GM21367 (cell line): ENCODE measurements at regions not wholly inside any gene's neighbourhood (a gene's known extent, or its start where the extent isn't known, plus 50 kb on each side); places are given as distances from the start of the nearest gene placed in this dataset.

Experiments
- ATAC-seq: cut with Tn5 transposase; IDR thresholded peaks from one replicate; pipeline ENCODE4 v1.9.1; 2021; ENCODE audit not compliant: unreplicated experiment

DNA sequence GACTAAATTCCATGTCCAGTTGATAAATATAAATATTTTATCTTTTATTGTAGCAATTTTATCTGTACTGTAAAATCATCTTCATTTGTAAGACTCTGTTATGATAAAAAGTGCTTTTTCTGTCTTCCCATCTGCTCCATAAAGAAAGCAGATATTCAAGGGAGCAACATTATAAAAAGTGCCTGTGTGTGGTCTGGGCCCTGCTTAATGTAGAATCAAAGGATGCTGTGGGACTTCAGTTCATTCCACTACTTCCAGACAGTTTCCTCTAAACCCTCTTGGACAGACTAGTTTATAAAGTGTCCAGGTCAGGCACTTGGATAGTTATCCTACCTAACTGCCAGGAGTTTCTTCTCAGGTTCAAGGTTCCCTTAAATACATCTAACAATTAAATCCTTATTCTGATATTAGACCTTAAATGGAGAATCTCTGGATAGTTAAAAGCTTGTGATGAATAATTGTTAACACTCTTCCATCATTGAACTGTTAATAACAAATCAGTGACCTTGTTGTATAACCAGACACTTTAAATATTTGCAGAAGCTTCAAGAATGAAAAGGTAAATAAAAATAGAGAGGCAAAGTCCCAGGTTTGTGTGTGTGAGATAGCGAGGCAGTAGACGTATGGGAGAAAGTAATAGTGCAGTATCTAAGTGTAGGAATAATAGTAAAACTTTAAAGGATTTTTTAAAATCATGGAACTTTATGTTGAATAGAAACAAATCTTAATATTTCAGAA is 237.5 kb upstream of the CTSO start:
- no peak for ATAC-seq

DNA sequence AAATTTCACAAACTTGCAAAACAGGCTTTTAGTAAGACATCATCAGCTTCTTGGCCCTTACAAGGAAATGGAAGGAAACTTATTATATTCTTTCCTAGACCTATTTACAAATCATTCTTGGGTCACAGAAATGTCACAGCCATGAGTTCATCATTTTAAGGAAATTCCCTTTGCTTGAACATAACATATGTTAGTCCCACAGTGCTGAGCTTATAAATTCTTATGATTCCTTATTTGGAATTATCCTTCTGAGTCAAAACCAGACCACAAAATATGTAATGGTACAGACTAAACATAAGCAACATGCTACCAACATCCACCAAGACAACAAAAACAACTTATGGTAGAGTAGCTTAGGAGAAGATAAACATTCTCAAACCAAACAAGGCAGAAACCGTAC is 236.9 kb upstream of the CTSO start:
- no peak for ATAC-seq

DNA sequence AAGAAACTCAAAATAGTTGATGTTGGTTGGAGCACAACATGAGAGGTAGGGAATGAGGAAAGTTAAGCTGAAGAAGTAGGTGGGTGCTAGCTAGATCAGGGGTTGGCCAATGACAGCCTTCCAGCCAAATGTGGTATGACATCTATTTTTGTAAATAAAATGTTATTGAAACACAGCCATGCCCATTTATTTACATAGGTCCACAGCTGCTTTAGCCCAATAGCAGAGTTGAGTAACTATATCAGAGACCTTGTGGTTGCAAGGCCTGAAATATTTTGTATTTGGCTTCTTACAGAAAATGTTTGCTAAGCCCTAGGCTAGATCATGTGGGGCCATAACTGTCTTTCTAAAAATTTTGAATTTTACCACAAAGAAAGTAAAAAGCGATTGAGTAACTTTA is 234.9 kb upstream of the CTSO start:
- no peak for ATAC-seq

DNA sequence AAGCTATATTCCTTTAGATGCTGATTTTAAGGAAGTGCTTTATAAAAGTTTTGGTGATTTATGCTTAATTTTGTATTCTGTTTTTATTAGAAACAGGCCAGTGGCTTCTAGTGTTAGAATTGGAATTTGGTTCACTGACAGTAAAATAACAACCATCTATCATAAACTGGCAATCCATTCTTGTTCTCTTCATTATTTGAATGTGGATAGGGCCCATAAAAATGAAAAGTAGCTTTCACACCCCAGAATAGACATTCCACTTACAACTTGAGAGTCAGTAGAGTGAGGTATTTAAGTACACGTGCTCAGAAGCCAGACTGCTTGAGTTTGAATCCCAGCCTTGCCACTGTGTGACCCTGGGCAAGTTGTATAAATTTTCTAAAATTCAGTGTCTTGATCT is 232.4 kb upstream of the CTSO start:
- no peak for ATAC-seq

DNA sequence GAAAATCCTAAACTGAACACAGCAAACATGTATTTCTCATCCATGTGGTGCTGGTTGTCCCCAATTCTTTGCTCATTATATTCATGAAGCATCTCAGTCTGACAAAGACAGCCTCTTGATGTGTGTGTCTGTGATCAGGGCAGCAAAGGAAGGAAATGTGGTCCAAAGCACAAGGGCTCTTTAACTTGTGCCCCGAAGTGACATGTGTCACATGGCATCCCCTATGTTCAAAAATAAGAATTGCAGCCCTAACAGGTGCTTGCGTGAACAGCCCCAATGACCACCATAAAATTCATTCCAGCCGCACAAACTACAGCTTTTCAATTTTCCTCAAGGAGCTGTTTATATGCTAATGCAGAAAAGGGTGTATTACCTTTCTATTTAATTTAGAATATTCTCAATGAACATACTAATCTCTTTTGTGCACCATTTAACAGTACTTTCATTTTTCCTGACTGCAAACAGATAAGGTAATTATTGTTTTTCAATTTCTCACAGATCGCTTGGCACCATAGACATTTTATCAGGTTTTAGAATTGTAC is 231.9 kb upstream of the CTSO start:
- ATAC-seq = no peak

DNA sequence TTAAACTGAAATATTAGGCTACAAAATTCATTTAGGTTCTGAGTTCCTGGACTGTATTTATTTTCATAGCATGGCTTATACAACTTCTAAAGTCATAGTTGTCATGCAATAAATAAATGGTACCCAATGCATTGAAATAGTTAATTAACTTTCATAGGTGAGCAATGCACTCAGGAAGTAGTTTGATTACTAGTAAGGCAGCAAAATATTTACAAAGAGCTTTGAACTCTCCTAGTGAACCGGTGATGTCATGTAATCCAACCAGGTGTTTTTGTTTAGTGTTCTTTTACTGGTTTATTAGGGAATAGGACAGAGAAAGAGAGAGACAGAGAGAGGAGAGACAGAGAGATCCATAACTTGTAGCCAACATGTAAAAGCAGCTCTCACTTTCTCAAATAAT is 228.6 kb upstream of the CTSO start:
- ATAC-seq = no peak

DNA sequence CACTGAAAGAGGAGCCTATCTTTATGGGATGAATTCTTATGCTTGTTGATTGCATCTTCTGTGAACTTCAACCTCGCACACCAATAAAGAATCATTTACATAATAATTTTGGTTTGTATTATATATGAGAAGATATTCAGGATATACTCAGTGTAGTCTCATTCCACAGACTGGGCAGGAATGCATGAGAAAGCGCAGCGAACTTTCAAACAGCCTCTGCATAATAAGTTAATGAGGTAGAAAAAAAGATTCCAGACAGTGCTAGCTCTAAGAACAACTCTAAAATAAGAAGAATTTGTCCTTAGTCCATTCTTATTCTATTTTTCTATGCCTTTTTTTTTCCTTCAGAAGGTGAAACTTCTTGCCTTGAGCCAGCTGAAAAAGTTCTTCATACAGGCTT is 224.3 kb upstream of the CTSO start:
- no peak for ATAC-seq

DNA sequence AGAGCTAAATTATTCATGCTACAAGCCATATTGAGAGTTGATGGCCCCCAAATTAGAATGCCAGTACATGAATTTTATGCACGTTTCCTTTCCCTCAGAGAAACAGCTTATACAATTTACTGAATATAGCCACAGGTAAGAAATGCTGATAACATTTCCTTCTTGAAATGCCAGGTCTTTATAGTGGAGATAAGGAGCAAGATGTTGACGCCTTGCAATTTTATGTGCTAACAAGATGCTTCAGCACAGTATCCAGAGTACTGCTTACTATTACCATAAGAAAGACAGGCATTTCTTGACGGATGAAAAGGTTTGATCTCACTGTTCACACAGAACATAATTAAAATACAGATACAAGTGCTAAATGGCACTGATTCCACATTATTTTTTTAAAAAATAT is 223.2 kb upstream of the CTSO start:
- no peak for ATAC-seq

DNA sequence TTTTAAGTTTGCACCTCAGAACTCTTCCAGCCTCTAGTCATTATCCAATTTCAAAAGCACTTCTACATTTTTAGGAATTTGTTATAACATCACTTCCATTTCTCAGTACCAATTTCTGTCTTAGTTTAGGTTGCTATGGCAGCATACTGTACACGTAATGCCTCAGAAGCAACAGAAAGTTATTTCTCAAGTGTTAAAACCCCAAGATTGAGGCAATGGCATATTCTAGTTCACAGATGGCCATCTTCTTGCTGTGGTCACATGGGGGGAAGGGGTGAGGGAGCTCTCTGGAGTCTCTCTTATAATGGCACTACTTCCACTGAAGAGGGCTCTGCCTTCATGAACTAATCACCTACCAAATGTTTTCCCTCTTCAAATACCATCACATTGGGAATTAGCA is 220.3 kb upstream of the CTSO start:
- no peak for ATAC-seq

DNA sequence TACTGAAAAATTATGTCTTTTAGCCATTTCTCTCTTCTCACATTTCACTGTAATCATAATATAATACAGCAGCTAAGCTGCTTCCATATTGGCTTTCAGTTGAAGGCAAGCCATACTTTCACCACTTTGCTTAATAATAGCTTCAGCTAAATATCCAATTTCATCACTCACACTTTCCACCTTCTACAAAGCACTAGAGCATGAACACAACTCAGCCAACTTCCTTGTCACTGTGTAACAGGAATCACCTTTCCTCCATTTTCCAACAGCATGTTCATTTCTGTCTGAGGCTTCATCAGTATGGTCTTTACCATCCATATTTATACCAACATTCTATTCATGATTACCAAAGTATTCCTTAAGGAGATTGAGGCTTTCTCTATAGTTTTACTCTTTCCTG is 219.8 kb upstream of the CTSO start:
- ATAC-seq = no peak

DNA sequence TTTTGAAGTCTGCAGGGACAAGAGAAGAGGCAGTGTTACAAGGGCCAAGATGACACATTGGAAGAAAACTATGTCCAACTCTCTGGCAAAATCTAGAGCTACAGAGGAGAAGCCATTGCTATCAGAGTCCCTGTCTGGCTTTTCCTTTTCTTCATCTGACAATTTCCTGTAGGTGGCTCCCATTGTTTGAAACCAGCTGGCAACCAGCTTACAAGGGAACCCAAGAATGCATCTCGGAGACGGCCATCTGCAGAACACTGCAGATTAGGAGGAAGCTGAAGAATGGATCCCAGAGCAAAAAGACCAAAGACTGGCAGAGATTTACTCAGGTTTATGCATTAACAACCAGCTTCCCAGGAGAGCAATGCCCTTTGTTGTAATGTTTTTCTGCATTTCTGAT is 216.2 kb upstream of the CTSO start:
- no peak for ATAC-seq

DNA sequence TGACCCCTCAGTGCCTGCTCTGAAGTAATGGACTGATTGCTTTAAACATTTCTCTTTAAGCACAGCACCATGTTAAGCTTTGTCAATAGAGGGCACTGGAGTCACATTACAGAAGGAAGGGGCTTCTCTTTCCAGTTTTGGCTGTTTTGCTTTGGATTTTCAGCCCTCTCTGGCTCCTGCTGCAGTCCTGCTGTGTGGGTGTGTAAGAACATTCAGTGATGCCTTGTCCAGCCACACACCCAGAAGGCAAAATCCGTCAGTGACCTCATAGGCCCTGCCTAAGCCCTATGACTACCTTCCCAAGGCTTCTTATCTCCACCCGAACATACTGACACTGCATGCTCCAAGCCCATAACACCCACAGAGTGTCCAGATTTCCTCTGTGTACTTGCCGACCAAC is 215.3 kb upstream of the CTSO start:
- peak; percentile 52 for ATAC-seq

DNA sequence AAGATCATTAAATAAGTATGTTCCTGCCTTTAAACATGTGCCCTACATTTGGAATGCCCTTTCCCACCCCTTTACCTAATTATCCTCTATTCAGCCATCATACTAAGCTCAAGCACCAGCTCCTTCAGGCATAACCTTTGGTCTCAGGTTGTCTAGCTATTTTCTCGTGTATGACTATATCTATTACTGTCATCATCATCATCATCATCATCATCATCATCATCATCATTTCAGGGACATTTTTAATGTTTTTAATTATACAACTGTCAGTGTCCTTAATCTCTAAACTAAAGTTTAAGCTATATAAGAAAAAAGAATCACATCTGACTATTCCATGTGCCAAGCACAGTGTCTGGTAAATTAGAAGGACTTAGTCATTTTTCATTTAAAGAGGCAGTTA is 214.6 kb upstream of the CTSO start:
- no peak for ATAC-seq

DNA sequence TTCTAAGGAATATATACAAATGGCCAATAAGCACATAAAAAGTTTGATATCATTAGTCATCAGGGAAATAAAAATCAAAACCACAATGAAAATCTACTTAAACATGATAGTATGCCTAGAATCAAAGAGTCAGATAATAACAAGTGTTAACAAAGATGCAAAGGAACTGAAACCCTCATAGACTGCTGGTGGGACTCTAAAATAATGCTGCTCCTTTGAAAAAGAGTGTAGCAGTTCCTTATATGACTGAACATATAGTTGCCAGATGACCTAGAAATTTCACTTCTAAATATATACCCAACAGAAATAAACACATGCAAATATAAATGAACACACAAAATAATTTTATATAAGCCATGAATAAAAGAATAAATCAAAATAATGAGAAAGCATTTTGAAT is 205.1 kb upstream of the CTSO start:
- ATAC-seq = peak; percentile 79

DNA sequence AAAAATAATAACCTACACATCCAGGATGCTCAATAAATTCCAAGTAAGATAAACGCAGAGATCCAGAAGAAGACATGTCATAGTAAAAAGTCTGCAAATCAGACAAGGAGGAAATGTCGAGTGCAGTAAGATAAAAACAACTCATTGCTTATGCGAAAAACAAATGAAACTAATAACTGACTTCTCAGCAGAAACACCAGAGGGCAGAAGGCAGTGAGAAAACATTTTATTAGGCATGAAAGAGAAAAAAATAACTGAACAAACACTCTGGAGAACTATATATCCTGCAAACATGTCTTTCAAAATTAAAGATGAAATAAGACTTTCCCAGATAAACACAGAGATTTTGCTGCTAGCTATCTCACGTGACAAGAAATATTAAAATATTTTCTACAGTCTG is 201.3 kb upstream of the CTSO start:
- ATAC-seq = no peak

DNA sequence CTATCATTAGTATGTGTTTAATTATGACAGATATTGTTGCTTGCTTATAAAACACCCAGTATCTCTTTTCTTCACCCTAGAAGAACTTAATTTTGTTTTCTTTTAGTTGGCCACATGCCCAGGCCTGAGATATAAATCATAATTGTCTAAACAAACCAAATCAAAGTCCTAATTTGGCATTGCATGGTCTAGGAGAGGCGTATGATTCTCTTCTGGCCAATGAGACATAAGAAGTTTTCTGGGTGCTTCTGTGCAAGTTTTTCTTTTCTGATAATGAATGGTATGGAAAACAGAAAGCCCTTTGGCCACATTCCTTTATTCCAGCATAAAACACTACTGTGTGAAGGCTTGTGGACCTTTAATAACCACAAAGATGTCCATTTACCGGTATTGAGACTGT is 192.9 kb upstream of the CTSO start:
- no peak for ATAC-seq

DNA sequence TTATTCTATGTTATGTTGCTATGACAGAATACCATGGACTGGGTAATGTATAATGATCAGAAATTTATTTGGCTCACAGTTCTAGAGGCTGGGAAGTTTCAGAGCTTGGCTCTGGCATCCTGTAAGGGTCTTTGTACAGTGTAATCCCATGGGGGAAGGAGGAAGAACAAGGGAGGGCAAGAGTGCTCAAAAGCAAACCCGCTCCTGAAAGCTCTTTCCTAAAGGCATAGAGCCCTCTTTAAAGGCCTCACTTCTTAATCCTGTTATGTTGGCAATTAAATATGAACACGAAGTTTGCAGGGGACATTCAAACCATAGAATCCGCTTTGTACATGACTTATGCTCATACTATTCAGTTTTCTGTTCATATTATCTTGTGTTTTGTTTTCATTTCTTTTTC is 191.3 kb upstream of the CTSO start:
- ATAC-seq = no peak

DNA sequence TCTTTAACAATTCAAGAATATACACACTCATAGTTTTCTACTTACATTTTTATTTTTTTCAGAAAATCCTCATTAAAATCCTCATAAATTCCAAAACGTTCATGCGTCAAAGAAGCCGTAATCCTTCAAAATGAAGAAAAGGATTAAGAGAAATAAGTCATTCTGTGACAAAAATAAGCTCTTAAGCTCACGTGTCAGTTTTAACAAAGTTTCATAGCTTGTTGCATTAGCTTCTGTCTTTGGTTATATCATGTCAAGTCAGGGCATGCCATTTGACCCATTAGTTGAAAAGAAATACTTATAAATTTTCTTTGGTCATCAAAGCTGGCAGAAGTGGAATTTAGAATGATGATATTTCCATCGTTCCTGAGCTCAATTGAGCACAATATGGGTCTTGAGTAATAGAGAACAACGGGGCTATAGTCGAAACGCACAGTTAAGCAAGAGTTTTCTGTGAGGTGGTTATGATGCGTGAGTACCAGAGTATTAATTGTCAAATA is 185.2 kb upstream of the CTSO start:
- no peak for ATAC-seq

DNA sequence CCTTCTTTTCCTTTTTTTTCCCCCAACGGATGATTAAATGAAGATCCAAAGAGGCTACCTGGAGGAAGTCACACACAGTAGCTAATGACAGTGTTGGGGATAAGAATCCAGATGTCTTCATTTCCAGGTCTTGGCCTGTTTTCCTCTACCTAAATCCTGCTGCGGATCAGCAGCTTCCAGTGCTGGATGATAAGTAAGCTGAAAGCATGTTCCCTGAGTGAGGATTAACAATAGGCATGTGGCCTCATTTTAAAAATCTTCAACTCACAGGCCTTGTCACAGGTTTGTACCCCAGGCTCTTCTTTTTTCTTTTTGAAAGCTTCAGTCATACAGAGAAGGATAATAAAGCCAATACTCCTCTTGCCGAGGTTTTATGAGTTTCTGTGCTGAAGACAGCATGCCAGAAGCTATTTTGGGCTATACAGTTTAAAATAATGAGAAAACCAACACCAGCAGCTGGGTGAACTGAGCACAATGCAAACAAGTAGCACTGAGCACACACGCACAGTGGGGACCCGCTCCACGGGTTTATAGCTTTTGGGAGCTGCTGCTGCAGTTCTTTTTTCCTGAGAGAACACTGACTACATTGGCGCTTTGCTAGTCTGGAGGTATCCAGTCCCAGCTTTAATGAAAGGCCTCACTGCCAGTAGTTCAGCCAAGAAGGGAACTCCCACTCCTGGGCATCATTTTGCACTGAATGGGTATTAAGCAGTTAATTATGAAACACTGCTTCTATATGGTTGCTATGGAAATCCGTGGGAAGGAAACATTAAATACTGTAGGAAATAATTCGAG is 184.2 kb upstream of the CTSO start:
- no peak for ATAC-seq

DNA sequence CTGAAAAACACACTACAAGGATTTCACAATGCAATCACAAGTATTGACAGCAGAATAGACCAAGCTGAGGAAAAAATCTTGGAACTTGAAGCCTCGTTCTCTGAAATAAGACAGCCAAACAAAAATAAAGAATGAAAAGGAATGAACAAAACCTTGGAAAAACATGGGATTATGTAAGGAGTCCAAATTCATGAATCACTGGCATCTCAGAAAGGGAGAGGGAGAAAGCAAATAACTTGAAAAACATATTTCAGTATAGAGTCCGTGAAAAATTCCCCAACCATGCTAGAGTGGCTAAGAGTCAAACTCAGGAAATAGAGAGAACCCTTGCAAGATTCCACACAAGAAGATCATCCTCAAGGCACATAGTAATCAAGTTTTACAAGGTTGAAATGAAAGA is 178.5 kb upstream of the CTSO start:
- no peak for ATAC-seq

DNA sequence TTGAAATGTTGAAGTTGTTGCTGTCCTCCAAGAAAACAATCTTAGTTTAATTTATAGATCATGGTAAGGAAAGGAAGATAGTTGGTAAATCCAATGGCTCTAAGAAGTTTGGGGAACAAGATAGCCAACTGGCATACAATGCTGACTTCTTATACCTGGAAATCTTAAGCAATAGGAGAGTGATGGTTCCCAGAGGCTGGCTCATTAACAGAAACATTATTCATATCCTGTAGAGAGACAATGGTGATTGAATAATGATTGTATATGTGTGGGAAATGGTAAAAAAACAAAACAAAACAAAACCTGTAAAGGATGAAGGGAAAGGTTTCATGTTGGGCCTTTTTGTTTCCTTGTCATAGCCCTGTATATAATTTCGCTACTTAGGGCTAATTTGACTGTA is 174.9 kb upstream of the CTSO start:
- ATAC-seq = no peak

DNA sequence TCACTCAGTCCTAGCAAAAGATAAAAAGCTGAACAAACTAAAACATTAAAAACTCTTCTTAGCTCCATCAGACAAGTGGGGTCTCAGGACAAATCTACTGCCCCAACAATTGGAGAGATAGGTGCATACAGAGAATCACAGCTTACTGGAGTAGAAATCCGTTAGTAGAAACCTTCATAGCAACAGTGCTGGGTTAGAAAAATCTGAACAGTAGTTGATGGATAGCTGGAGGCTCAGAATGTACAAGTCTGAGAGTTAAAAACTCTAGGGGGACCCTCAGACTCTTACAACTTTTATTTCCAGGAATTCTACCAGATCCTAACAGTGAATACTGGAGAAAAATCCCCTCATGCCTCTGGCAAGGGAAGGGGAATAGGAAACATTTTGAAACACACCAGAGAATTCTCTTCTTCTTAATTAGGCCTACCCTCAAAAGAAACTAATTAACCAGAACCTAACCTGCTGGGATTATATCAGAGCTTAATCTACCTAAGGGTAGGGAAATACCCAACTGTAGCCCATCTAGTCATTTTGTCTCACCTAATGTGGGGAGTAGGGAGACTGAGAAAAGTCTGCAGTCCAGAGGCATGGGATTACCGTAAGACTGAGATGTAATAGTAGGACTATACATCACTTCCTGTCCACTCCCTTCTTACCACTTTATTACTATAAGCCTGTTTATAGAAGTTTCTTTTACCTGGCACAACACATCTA is 165.0 kb upstream of the CTSO start:
- no peak for ATAC-seq
